ENCODE measurements at regions not wholly inside any gene's neighbourhood (a gene's known extent, or its start where the extent isn't known, plus 50 kb on each side); places are given as distances from the start of the nearest gene placed in this dataset.
"Not testable (repeated sequence)": the region's sequence is repeated elsewhere in the genome, so short reads cannot be mapped to it uniquely, and the experiment has no call there.

DNA sequence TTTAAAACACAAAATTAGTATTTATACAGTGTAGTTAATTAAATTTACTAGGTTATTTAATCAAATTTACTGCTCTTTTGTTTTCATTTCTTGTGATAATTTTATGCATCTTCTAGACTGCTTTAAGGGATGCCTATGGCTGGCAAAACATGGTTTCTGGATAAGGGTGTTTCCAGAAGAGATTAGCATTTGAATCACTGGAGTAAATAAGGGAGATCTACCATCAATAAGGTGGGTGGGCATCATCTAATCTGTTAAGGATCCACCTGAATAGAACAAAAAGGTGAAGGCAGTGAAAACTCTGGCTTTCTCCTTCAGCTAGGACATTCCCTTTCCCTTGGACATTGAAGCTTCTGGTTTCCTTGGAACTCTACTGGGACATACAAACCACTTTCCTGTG is 146.2 kb upstream of the LAMA2 start:
- no peak for DNase-seq

DNA sequence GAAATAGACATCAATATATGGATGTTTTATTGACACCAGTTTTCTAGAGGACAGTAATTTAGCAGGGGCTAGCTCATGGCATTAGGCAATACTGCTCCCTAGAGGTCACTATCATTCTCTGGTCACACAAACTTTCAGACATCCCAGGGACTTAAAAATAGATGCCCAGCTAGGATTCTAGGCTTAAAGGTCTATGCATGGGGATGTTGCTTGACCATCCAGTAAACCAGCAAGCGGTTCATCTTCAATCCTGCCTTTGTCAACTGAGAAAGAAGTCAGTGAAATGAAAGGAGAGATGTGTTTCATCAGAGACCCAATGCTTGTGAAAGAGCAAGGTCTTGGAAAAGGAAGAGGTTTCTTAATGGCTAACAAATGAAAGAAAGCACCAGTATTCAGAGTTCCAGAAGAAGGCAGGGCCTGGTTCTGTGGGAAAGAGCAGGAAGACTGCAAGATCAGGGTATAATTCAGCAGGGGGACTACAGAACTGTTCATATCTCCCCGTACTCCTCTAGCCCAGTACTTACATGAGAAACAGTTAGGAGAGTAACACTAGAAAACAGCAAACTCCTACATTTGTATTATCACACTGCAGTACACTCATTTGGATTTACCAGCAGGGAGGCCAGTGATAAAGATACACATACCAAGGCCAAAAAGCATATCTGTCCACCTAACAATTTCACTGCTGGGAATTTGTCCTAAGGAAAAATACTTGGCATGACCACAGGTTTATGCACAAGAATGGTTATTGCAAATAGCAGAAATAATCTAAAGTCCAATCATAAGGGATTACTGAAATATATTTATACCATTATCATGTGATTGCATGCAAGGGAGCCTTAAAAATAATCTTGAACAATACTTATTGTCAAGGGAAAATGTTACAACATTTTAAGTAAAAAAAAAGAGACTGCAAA is 151.4 kb upstream of the LAMA2 start:
- peak in 1 of 2 experiments; percentile 17 for DNase-seq

DNA sequence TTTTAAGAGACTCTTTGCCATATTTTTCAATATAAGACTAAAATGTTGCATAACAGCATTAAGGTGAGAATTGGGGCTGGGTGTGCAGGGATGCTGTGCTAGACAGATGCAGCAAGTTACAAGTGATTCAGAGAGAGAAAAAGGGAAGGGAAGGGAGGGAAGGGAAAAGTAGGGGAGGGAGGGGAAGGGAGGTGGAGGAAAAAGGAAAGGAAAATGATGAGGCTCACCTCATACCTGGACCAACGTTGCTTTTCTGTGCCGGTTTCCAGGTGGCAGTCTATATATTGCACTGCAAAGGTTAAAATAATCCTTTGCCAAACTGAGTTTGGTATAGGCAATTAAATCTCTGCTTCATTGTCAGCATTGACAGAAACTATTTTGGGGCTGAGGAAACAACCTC is 155.4 kb upstream of the LAMA2 start:
- DNase-seq: no peak

GRCh38 chr6:128725271-128726233 is 157.4 kb upstream of the LAMA2 start:
- peak in 1 of 2 experiments; percentile 3 for DNase-seq

DNA sequence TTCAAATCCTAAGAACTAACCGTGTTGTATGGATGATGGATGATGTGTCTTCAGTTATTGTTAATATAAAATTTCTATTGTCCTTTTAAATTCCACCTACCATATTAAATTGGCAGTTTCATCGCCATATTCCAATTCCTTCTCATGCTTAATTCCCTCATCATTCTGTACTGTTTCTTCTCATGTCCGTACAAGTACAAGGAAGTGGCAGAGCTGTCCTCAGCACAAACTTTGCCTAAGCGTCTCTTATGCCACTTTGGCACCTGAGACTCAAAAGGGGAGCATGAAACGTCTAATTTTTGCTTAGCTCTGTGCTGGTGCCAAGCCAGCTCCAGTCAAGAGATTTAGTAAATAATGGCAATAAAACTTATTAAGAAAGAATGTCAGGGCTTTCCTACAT is 158.2 kb upstream of the LAMA2 start:
- DNase-seq: no peak

DNA sequence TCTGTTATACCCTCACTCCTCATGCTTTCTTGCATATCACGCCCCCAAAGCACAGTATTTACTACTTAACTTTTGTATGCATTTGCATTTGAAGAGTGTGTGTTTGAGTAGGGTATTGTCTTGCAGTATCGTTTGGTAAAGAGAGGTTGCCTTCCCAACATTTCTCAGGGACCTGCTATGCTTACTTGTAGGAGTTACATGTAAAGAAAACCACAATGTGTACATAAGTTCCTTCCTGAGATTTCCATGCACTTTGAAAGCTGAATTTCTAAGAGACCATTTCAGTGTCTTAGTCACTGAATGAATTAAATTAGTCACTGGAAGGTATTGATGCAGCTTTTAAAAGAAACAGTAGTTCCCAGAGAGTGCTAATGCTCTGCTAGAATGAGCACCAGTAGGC is 159.3 kb upstream of the LAMA2 start:
- DNase-seq: no peak

DNA sequence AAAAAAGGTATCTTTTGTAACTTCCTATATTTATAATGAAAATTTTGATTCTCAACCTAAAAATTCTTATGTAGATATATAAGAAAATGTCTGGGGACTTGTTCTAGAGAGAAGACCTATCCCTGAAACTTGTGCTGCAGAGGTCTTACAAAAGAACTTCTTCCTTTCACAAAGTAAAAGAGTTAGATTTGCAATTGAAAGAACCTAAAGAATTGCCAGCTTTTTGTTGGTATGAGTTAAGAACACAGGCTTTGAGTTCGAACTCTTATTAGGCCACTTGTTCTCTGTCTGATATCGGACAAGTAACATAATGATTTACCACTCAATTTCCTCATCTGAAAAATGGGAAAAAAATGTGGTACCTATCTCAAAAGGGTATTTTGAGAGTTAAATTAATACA is 162.0 kb upstream of the LAMA2 start:
- DNase-seq: no peak

DNA sequence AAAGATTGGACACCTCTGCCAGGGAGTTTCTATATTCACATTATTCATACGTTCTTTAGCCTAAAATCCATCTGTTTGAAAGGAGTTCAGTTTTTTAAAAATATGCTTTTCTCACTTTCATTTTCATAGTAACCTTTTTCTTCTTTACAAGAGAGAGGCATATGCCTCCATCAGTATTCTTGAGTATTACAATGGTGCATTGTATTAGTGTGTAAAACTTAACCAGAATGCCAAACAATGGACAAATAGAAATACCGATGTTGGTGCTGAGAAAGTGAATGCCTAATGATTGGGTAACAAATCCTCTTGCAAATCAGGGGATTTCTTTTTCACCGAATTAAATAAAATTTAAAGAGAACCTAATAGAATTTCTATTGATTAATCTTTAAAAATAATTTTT is 163.2 kb upstream of the LAMA2 start:
- no peak for DNase-seq

DNA sequence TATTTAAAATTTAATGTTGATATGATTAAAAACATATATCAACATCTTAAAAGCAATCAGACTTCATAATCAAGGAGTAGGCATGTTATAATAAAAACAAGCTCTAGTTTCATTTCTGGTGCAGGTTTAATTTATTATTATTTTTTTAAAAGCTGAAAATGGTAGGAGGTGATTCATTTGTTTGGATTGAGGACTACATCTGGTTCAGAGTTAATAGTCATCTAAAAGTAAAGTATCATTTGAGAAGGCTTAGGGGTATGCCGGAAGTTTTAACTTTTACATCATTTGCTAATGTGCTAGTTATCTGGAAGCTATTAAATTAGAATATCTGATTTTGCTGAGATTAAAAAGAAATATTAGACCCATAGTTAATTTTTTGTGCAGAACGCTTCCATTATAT is 169.5 kb upstream of the LAMA2 start:
- DNase-seq: no peak

GRCh38 chr6:128712898-128713297 is 170.0 kb upstream of the LAMA2 start:
- no peak for DNase-seq

GRCh38 chr6:128711149-128711548 is 171.8 kb upstream of the LAMA2 start:
- no peak for DNase-seq

- no peak for DNase-seq
Measured at GRCh38 chr6:128710315-128710714, 172.6 kb upstream of the LAMA2 start.

- no peak for DNase-seq
Measured at GRCh38 chr6:128704601-128705000, 178.3 kb upstream of the LAMA2 start.

GRCh38 chr6:128703794-128704193 is 179.1 kb upstream of the LAMA2 start:
- DNase-seq: not testable (repeated sequence)

- DNase-seq: no peak
Measured at GRCh38 chr6:128696691-128697689, 176.6 kb upstream of the PTPRK start.

- DNase-seq: no peak
Measured at GRCh38 chr6:128694303-128695009, 174.1 kb upstream of the PTPRK start.

- no peak for DNase-seq
Measured at GRCh38 chr6:128690063-128690462, 169.7 kb upstream of the PTPRK start.

DNA sequence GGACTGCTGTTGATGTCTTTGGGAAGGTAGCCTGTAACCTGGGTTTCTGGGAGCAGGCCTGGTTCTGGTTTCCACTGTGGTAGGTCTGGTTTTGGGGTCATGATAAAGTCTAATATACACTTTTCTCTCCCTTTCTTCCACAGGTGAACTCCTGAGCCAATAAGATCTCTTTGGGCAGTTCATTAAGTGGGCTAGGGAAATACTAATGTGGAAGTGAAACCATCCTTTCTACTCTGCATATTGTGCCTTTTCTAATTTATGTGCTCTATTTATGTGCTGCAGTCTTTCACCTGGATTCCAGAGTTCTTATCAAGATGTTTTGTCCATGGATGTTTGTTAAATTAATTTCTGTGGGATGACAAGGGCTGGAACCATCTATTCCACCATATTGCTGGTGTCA is 165.7 kb upstream of the PTPRK start:
- DNase-seq: no peak

- no peak for DNase-seq
Measured at GRCh38 chr6:128676456-128676855, 156.1 kb upstream of the PTPRK start.

DNA sequence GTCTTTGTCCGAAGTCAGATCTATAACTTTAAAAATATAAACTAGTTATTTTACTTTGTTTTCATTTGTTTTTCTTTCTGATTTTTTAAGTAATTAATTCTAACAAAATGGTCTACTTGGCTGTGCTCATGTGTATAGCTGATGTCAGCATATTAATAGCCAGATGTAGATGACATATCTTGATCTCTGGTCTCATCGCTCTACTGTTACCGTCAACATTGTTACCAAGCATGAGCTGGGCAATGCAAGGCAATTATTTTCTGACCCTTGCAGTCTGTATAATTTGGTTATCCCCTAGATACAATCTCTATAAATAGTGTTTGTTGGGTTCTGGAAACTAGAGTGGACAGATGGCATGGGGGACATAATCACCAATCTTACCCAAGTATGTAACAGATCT is 151.6 kb upstream of the PTPRK start:
- DNase-seq: no peak

GRCh38 chr6:128667339-128667858 is 147.0 kb upstream of the PTPRK start:
- no peak for DNase-seq

- no peak for DNase-seq
Measured at GRCh38 chr6:128666405-128666804, 146.0 kb upstream of the PTPRK start.

Measured in SHP77 (cell line).